IMR-90 (cell line): ENCODE measurements at regions not wholly inside any gene's neighbourhood (a gene's known extent, or its start where the extent isn't known, plus 50 kb on each side); places are given as distances from the start of the nearest gene placed in this dataset.
A peak's percentile ranks its signal among the peaks of the same experiment; 100 is the strongest.

Experiments used
- ATAC-seq: fragments of 200-7000 bp; cut with Tn5 transposase; 2 replicates; pipeline ENCODE4 v1.9.1; 2020; ENCODE audit warnings: low read depth, mild to moderate bottlenecking, moderate library complexity
- BruUV-seq: library from RNA; stranded (reverse); fragments of 400-500 nt; replicated peaks from 2 replicates; lab custom pipeline; 2021; lab: Mats Ljungman, UMichigan
- CTCF ChIA-PET: fragments of 300-600 bp; formaldehyde crosslinking; extraction: SDS; loops from one replicate; lab custom pipeline; 2021; ENCODE audit warnings: antibody characterized with exemption; lab: Yijun Ruan, JAX
- POLR2A ChIA-PET: fragments of 300-600 bp; sonication (Branson Sonifier 250); formaldehyde crosslinking; loops from one replicate; lab custom pipeline; 2022; ENCODE audit warnings: antibody characterized with exemption; ENCODE audit not compliant: unreplicated experiment; lab: Charles Lee
- DNase-seq: peaks from one replicate; pipeline ENCODE4 v3.0.0; 2013
- H2AFZ ChIP-seq: replicated peaks from 2 replicates; pipeline ENCODE3; 2013; ENCODE audit warnings: low read length, mild to moderate bottlenecking; ENCODE audit not compliant: poor library complexity
- H2AK5ac ChIP-seq: 2 replicates; pipeline ENCODE4 v1.6.1; 2013; ENCODE audit warnings: low read depth, low read length, inconsistent platforms
- H2AK9ac ChIP-seq: replicated peaks from 2 replicates; pipeline ENCODE3; 2013; ENCODE audit warnings: mild to moderate bottlenecking, low read depth, low read length, moderate library complexity; ENCODE audit not compliant: poor library complexity
- H2BK120ac ChIP-seq: 2 replicates; pipeline ENCODE4 v1.6.1; 2013; ENCODE audit warnings: low read depth, low read length, inconsistent platforms
- H2BK15ac ChIP-seq: 3 replicates; pipeline ENCODE4 v1.6.1; 2013; ENCODE audit warnings: low read depth, low read length, inconsistent platforms
- H2BK20ac ChIP-seq: 2 replicates; pipeline ENCODE4 v1.6.1; 2013; ENCODE audit warnings: low read depth, mild to moderate bottlenecking, inconsistent platforms, low read length, moderate library complexity
- H2BK5ac ChIP-seq: 2 replicates; pipeline ENCODE4 v1.6.1; 2013; ENCODE audit warnings: mild to moderate bottlenecking, low read depth, low read length, inconsistent platforms; ENCODE audit not compliant: poor library complexity, severe bottlenecking
- H3K14ac ChIP-seq: replicated peaks from 2 replicates; pipeline ENCODE4 v1.6.1; 2013; ENCODE audit warnings: low read depth, low read length, inconsistent platforms
- H3K18ac ChIP-seq: 2 replicates; pipeline ENCODE4 v1.6.1; 2013; ENCODE audit warnings: low read depth, low read length, control low read depth
- H3K23ac ChIP-seq: 2 replicates; pipeline ENCODE4 v1.6.1; 2013; ENCODE audit warnings: low read depth, low read length, inconsistent platforms
- H3K27ac ChIP-seq: 2 replicates; pipeline ENCODE4 v1.5.1; 2013; ENCODE audit warnings: mild to moderate bottlenecking, control low read depth, low read length; ENCODE audit not compliant: insufficient read depth
- H3K27me3 ChIP-seq: 2 replicates; pipeline ENCODE4 v1.6.1; 2013; ENCODE audit warnings: low read length; ENCODE audit not compliant: control insufficient read depth, insufficient read depth
- H3K36me3 ChIP-seq: 2 replicates; pipeline ENCODE4 v1.6.1; 2013; ENCODE audit warnings: low read length, mixed read lengths; ENCODE audit not compliant: control insufficient read depth, insufficient read depth
- H3K4ac ChIP-seq: 2 replicates; pipeline ENCODE4 v1.6.1; 2013; ENCODE audit warnings: low read depth, low read length, inconsistent platforms
- H3K4me1 ChIP-seq: 2 replicates; pipeline ENCODE4 v1.6.1; 2013; ENCODE audit warnings: low read length, mixed read lengths; ENCODE audit not compliant: control insufficient read depth, insufficient read depth
- H3K4me2 ChIP-seq: 2 replicates; pipeline ENCODE4 v1.6.1; 2013; ENCODE audit warnings: low read depth, mild to moderate bottlenecking, control low read depth, low read length, moderate library complexity
- H3K4me3 ChIP-seq: 2 replicates; pipeline ENCODE4 v1.5.1; 2013; ENCODE audit warnings: low read depth, mild to moderate bottlenecking, control low read depth, low read length, moderate library complexity; ENCODE audit not compliant: insufficient read depth
- H3K56ac ChIP-seq: 2 replicates; pipeline ENCODE4 v1.6.1; 2013; ENCODE audit warnings: low read length, inconsistent platforms; ENCODE audit not compliant: insufficient read depth; ENCODE audit errors: extremely low read depth
- H3K79me1 ChIP-seq, 2 experiments: 2 replicates each; pipeline ENCODE4 v1.6.1; 2013; ENCODE audit warnings: low read length in 2 of 2, inconsistent platforms in 1 of 2, low read depth in 1 of 2
- H3K9ac ChIP-seq: 2 replicates; pipeline ENCODE4 v1.6.1; 2013; ENCODE audit warnings: low read depth, low read length, control low read depth
- H3K9me1 ChIP-seq: 2 replicates; pipeline ENCODE4 v1.6.1; 2013; ENCODE audit warnings: low read length, inconsistent platforms; ENCODE audit not compliant: insufficient read depth
- H3K9me3 ChIP-seq: 2 replicates; pipeline ENCODE4 v1.6.1; 2013; ENCODE audit warnings: low read length; ENCODE audit not compliant: control insufficient read depth, insufficient read depth
- H4K20me1 ChIP-seq: 2 replicates; pipeline ENCODE4 v1.6.1; 2013; ENCODE audit warnings: low read length, inconsistent platforms; ENCODE audit not compliant: insufficient read depth
- H4K5ac ChIP-seq: 2 replicates; pipeline ENCODE4 v1.6.1; 2013; ENCODE audit warnings: mild to moderate bottlenecking, low read depth, low read length, control low read depth
- H4K8ac ChIP-seq, 2 experiments: 2 replicates each; pipeline ENCODE4 v1.6.1; 2013; ENCODE audit warnings: low read depth in 2 of 2, low read length in 2 of 2, control low read depth in 1 of 2, inconsistent platforms in 1 of 2
- H4K91ac ChIP-seq: 2 replicates; pipeline ENCODE4 v1.6.1; 2013; ENCODE audit warnings: low read depth, low read length, inconsistent platforms; ENCODE audit not compliant: insufficient read depth
- CEBPB ChIP-seq: IDR thresholded peaks from 2 replicates; pipeline ENCODE4 v1.6.1; 2012; ENCODE audit warnings: low read depth, low read length, improper control_type of control experiment
- FOS ChIP-seq: fragments of 150-350 bp; IDR thresholded peaks from 2 replicates; pipeline ENCODE4 v1.6.1; 2016; ENCODE audit warnings: low read depth, low read length
- MAFK ChIP-seq: IDR thresholded peaks from 2 replicates; pipeline ENCODE4 v1.6.1; 2012; ENCODE audit warnings: low read depth, low read length, improper control_type of control experiment
- MXI1 ChIP-seq: IDR thresholded peaks from 2 replicates; pipeline ENCODE4 v1.6.1; 2012; ENCODE audit warnings: low read depth, mild to moderate bottlenecking, low read length, moderate library complexity, borderline replicate concordance
- POLR2A ChIP-seq: IDR thresholded peaks from 2 replicates; pipeline ENCODE4 v1.6.1; 2012; ENCODE audit warnings: mild to moderate bottlenecking, low read depth, low read length
- RAD21 ChIP-seq: IDR thresholded peaks from 2 replicates; pipeline ENCODE4 v1.6.1; 2012; ENCODE audit warnings: low read length, improper control_type of control experiment
- RCOR1 ChIP-seq: IDR thresholded peaks from 2 replicates; pipeline ENCODE4 v1.6.1; 2012; ENCODE audit warnings: mild to moderate bottlenecking, low read length, improper control_type of control experiment; ENCODE audit not compliant: insufficient replicate concordance
- WGBS, 2 experiments: methylation state at CpG; one replicate each; pipeline versions ENCODE4 v1.1.5 to v1.1.7; 2013; ENCODE audit warnings: missing lambda C conversion rate in 2 of 2; ENCODE audit not compliant: insufficient read length in 1 of 2; ENCODE audit errors: extremely low coverage in 2 of 2; 5-methylcytosine and 5-hydroxymethylcytosine counted together
- dilution Hi-C: fragments of 300-500 bp; cut with HindIII; formaldehyde crosslinking; loops from one replicate; pipeline ENCODE4 v1.14.3; 2018; ENCODE audit warnings: low sequenced_read_pairs; ENCODE audit not compliant: unreplicated experiment
- in situ Hi-C: fragments of 300-500 bp; cut with MboI; formaldehyde crosslinking; loops from 3 replicates; pipeline ENCODE4 v1.14.3; 2019; ENCODE audit warnings: low sequenced_read_pairs, inconsistent platforms, mixed read lengths
- intact Hi-C: fragments of 100-400 bp; cut with micrococcal nuclease; formaldehyde crosslinking; loops from 2 replicates; pipeline ENCODE4 v1.10.0; 2022
- TF ChIP-seq, protein P1 (sequence below): fragments of 150-350 bp; IDR thresholded peaks from 2 replicates; pipeline ENCODE4 v1.6.1; 2016; ENCODE audit warnings: low read depth, mild to moderate bottlenecking, low read length, moderate library complexity, borderline replicate concordance

DNA sequence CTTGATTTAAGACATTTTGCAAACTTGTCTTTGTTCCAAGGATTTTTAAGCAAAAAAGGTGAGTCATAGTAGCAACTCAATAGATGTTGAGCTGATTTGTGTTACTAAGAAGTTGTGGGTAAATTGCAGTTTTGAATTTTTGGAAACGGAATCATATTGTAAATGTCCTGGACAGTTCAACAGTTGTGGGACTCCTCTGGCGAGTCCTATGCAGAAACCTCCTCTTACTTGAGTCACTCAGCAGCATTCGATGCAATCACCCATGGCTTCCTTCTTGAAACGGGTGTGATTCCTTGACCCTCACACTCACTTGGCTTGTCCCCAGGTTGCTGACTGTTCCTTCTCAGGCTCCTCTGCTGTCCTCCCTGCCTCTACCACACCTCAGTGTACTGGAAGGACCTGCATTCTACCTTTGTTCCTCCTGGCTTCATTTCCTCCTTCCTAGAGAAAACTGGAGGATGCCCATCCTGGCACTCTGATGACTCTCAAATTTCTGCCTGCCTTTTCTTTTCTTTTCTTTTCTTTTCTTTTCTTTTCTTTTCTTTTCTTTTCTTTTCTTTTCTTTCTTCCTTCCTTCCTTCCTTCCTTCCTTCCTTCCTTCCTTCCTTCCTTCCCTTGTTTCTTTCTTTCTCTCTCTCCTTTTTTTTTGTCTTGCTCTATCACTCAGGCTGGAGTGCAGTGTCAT lies 52.8 kb upstream of the DGKG start:
- intact Hi-C loops (no loop called here), dilution Hi-C loops (no loop called here), in situ Hi-C loops (no loop called here)
- H3K18ac ChIP-seq: no peak overlapping the region
- H3K23ac ChIP-seq: 0 out of 2 replicates have a peak overlapping the region, but pooled peaks have one; percentile 59
- H2BK20ac ChIP-seq: no peak overlapping the region
- H2BK120ac ChIP-seq: no peak overlapping the region; the same call in 1 of the 2 replicates
- no CpG with 5 or more reads among the region's 4 CpGs for WGBS, 2 experiments
- H2AK9ac ChIP-seq: peak overlapping the region; percentile 44
- no peak overlapping the region for H3K14ac ChIP-seq
- no peak overlapping the region for H2BK5ac ChIP-seq
- peak overlapping the region in 1 of 2 experiments; percentile 30; a peak in 1 of 4 replicates for H4K8ac ChIP-seq
- H4K5ac ChIP-seq: no peak overlapping the region
- no peaks in the 10 kb centered on the region for H3K36me3 ChIP-seq
- no peak overlapping the region for H2AFZ ChIP-seq
- no peak overlapping the region for H2BK15ac ChIP-seq
- H2AK5ac ChIP-seq: no peak overlapping the region
- no peak overlapping the region for H3K4me3 ChIP-seq
- H3K27ac ChIP-seq: no peak overlapping the region
- DNase-seq: peak; percentile 77
- no peak overlapping the region for H3K56ac ChIP-seq
- H3K79me1 ChIP-seq: no peaks in the 10 kb centered on the region
- ChIA-PET POLR2A (no interaction called here), CTCF (no interaction called here)
- BruUV-seq: no TSS peak
- no peaks in the 10 kb centered on the region for H4K20me1 ChIP-seq
- peaks cover 6% of the 10 kb centered on the region; the same call in 1 of the 2 replicates for H3K9me1 ChIP-seq
- TF ChIP-seq, protein P1, sequence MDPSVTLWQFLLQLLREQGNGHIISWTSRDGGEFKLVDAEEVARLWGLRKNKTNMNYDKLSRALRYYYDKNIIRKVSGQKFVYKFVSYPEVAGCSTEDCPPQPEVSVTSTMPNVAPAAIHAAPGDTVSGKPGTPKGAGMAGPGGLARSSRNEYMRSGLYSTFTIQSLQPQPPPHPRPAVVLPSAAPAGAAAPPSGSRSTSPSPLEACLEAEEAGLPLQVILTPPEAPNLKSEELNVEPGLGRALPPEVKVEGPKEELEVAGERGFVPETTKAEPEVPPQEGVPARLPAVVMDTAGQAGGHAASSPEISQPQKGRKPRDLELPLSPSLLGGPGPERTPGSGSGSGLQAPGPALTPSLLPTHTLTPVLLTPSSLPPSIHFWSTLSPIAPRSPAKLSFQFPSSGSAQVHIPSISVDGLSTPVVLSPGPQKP: no peak
- no peak for TF ChIP-seq MAFK
- TF ChIP-seq POLR2A: no peak
- TF ChIP-seq CEBPB: peak; percentile 37; the same call in 1 of the 2 replicates
- no peak for TF ChIP-seq RCOR1
- TF ChIP-seq RAD21: no peak
- no peak for TF ChIP-seq MXI1
- TF ChIP-seq FOS: 0 out of 2 replicates have a peak, but pooled peaks have one; percentile 33
- H3K9ac ChIP-seq: no peak overlapping the region
- peak overlapping the region; percentile 15; the same call in 1 of the 2 replicates for H3K4ac ChIP-seq
- peaks cover 8% of the 10 kb centered on the region for H3K27me3 ChIP-seq
- no peaks in the 10 kb centered on the region for H3K9me3 ChIP-seq
- H3K4me2 ChIP-seq: peak overlapping the region; percentile 66
- peak; percentile 49 for ATAC-seq
- no peak overlapping the region for H4K91ac ChIP-seq
- peaks cover 13% of the 10 kb centered on the region for H3K4me1 ChIP-seq
